ENCODE measurements at regions not wholly inside any gene's neighbourhood (a gene's known extent, or its start where the extent isn't known, plus 50 kb on each side); places are given as distances from the start of the nearest gene placed in this dataset.
"Not testable (repeated sequence)": the region's sequence is repeated elsewhere in the genome, so short reads cannot be mapped to it uniquely, and the experiment has no call there.

- ChIA-PET CTCF (interaction anchor here (1.1 to 2.2 kb wide), 5 partner anchors 9 to 82 kb away, joined by 3 to 5 read pairs (median 4); no protein-coding TSS in a partner anchor), POLR2A (no interaction called here)
- TF ChIP-seq CTCF (IDR thresholded peaks at IDR 0.05; ENCODE audit: control extremely low read depth, extremely low read depth, low read depth, missing control alignments): no peak
- DNase-seq (ENCODE audit: extremely low spot score): no peak
Observed at GRCh38 chr3:81349816-81350340, 411.6 kb downstream of the GBE1 start.

DNA sequence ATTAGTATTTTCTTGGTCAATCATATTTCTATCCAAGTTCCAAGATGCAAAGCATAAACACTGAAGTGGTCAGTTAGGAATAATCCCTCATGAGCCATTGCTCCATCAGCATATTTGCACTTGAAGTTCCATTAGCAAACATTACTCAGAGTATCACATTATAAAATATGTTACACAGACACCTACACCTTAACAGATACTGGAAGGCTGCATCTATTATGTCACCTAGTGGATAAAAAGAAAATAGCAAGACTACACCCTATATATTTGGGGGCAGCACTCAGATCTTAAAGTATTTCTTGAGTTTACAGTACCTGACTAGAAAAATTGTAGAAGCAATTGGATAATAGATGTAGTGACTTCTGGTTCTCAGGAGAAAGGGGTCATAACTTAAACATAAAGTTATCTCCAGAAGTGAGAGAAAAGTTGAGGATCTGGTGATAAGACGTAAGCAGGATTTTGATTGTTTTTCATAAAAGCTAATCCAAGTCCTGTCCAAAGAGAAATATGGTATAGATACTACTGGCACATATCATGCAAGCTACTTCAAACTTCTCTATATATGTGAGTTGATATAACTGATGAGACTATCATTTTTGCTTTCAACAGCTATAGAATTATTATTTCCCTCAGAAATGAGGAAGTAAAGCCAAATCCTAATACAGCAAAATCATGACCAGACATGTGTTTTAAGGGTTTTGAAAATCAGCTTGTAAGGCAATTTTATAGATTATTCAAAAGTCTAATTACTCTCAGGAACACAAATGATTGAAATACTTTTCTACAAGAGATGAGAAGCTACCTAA lies 422.2 kb downstream of the GBE1 start:
- CTCF ChIA-PET: interaction anchor here (0.8 to 3.0 kb wide), 9 partner anchors 10 to 1818 kb away, joined by 3 to 12 read pairs (median 5); no protein-coding TSS in a partner anchor
- POLR2A ChIA-PET: no interaction called here
- TF ChIP-seq CTCF (IDR thresholded peaks at IDR 0.05; ENCODE audit: control extremely low read depth, extremely low read depth, low read depth, missing control alignments): no peak
- peak; percentile 27 for DNase-seq (ENCODE audit: extremely low spot score)

DNA sequence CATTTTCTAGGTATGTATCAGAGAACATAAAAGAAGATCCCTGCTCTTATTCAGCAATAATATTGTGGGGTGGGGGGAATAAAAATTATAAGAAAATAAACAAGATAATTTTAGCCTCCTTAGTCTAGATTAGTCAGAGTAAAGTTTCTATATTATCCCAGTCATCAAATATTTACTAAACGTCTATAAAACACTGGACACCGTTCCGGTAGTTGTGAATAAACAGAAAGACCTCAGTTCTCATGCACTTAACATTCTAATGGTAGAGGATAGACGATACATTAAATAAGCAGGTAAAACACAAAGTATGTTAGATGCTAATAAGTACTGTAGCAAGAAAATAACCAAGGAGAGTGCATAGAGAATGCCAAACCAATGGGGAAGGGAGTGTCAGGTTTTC lies 425.0 kb downstream of the GBE1 start:
- ChIA-PET POLR2A (no interaction called here), CTCF (no interaction called here)
- TF ChIP-seq CTCF (IDR thresholded peaks at IDR 0.05; ENCODE audit: control extremely low read depth, extremely low read depth, low read depth, missing control alignments): no peak
- no peak for DNase-seq (ENCODE audit: extremely low spot score)

- DNase-seq (ENCODE audit: extremely low spot score); POLR2A ChIA-PET: not testable (repeated sequence)
- CTCF ChIA-PET: interaction anchor here (1.1 to 3.5 kb wide), 3 partner anchors 9 to 23 kb away, joined by 3 to 12 read pairs (median 3); no protein-coding TSS in a partner anchor
Observed at GRCh38 chr3:81329835-81330234, 431.6 kb downstream of the GBE1 start.

GRCh38 chr3:81326245-81326644 lies 435.2 kb downstream of the GBE1 start:
- CTCF ChIA-PET: interaction anchor here (0.7 to 2.3 kb wide), 2 partner anchors 8 to 14 kb away, joined by 3 to 5 read pairs; no protein-coding TSS in a partner anchor
- POLR2A ChIA-PET: no interaction called here
- TF ChIP-seq CTCF (IDR thresholded peaks at IDR 0.05; ENCODE audit: control extremely low read depth, extremely low read depth, low read depth, missing control alignments): no peak
- no peak for DNase-seq (ENCODE audit: extremely low spot score)

GRCh38 chr3:81320862-81321261 lies 440.6 kb downstream of the GBE1 start:
- CTCF ChIA-PET: interaction anchor here (1.0 to 2.8 kb wide), 2 partner anchors 9 to 18 kb away, joined by 3 to 12 read pairs; no protein-coding TSS in a partner anchor
- no peak for DNase-seq (ENCODE audit: extremely low spot score)
- POLR2A ChIA-PET: no interaction called here
- TF ChIP-seq CTCF (IDR thresholded peaks at IDR 0.05; ENCODE audit: control extremely low read depth, extremely low read depth, low read depth, missing control alignments): no peak

GRCh38 chr3:81315030-81315429 lies 446.4 kb downstream of the GBE1 start:
- CTCF ChIA-PET: interaction anchor here (0.9 to 1.8 kb wide), 3 partner anchors 13 to 14 kb away, joined by 3 to 5 read pairs (median 4); no protein-coding TSS in a partner anchor

More at GRCh38 chr3:81315030-81315429, 446.4 kb downstream of the GBE1 start:
- POLR2A ChIA-PET: no interaction called here
- no peak for TF ChIP-seq CTCF (IDR thresholded peaks at IDR 0.05; ENCODE audit: control extremely low read depth, extremely low read depth, low read depth, missing control alignments)
- DNase-seq (ENCODE audit: extremely low spot score): no peak
